ENCODE measurements at regions not wholly inside any gene's neighbourhood (a gene's known extent, or its start where the extent isn't known, plus 50 kb on each side); places are given as distances from the start of the nearest gene placed in this dataset.

DNA sequence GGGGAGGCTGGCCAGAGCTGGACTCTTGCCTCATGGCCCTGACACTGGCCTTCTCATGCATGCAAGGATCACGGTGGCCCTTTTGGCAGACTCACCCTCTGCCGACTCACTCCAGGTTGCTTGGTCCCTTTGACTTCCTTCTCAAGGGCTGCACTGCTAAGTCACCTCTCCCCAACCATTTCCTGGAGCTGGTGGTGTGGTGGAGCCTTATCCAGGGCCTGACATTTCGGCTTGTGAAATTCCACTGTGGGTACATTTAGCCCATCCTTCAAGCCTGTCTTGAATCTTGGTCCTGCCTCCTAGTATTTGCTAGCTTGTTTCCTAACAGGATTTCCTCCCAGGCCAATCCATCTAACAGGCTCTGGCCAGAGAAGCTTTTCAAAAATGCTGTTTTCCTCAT lies 52.6 kb upstream of the JUN start:
- TF ChIP-seq POLR2AphosphoS5 (IDR thresholded peaks at IDR 0.05; ENCODE audit: low read depth, low read length) (no peak), TAF1 (IDR thresholded peaks at IDR 0.05; ENCODE audit: borderline replicate concordance, insufficient read depth, low read length) (no peak), SIN3A (IDR thresholded peaks at IDR 0.05; ENCODE audit: borderline replicate concordance, insufficient read depth, low read length) (no peak), FOXP2 (optimal IDR thresholded peaks at IDR 0.05; ENCODE audit: borderline replicate concordance, extremely low read depth, extremely low read length, insufficient read depth) (no peak)
- TF ChIP-seq, protein P1, sequence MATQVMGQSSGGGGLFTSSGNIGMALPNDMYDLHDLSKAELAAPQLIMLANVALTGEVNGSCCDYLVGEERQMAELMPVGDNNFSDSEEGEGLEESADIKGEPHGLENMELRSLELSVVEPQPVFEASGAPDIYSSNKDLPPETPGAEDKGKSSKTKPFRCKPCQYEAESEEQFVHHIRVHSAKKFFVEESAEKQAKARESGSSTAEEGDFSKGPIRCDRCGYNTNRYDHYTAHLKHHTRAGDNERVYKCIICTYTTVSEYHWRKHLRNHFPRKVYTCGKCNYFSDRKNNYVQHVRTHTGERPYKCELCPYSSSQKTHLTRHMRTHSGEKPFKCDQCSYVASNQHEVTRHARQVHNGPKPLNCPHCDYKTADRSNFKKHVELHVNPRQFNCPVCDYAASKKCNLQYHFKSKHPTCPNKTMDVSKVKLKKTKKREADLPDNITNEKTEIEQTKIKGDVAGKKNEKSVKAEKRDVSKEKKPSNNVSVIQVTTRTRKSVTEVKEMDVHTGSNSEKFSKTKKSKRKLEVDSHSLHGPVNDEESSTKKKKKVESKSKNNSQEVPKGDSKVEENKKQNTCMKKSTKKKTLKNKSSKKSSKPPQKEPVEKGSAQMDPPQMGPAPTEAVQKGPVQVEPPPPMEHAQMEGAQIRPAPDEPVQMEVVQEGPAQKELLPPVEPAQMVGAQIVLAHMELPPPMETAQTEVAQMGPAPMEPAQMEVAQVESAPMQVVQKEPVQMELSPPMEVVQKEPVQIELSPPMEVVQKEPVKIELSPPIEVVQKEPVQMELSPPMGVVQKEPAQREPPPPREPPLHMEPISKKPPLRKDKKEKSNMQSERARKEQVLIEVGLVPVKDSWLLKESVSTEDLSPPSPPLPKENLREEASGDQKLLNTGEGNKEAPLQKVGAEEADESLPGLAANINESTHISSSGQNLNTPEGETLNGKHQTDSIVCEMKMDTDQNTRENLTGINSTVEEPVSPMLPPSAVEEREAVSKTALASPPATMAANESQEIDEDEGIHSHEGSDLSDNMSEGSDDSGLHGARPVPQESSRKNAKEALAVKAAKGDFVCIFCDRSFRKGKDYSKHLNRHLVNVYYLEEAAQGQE (IDR thresholded peaks at IDR 0.05; ENCODE audit: insufficient read depth in 1 of 2, low read depth in 2 of 2, low read length in 2 of 2), result no peak

DNA sequence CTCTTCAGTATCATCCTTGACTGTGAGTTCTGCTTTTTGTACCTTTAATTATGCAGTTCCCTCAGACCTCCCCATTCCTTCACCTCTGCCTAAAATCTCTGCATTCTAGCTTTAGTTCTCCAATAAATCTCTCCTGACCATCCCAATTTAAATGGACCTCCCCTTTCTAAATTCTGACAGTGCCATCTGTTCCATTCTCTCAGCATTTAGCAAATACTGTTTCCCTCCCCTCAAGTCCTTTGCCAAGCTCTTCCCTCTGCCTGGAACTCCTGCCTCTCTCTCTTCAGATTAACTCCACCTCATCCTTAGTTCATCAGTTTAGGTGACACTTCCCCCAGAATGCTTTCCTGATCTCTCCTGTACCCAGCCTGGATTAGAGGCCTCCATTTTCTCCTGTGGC lies 54.0 kb upstream of the JUN start:
- TF ChIP-seq, protein P1 (IDR thresholded peaks at IDR 0.05; ENCODE audit: insufficient read depth in 1 of 2, low read depth in 2 of 2, low read length in 2 of 2), result no peak
- TF ChIP-seq TAF1 (IDR thresholded peaks at IDR 0.05; ENCODE audit: borderline replicate concordance, insufficient read depth, low read length) (no peak), SIN3A (IDR thresholded peaks at IDR 0.05; ENCODE audit: borderline replicate concordance, insufficient read depth, low read length) (no peak), POLR2AphosphoS5 (IDR thresholded peaks at IDR 0.05; ENCODE audit: low read depth, low read length) (no peak), FOXP2 (optimal IDR thresholded peaks at IDR 0.05; ENCODE audit: borderline replicate concordance, extremely low read depth, extremely low read length, insufficient read depth) (no peak)

DNA sequence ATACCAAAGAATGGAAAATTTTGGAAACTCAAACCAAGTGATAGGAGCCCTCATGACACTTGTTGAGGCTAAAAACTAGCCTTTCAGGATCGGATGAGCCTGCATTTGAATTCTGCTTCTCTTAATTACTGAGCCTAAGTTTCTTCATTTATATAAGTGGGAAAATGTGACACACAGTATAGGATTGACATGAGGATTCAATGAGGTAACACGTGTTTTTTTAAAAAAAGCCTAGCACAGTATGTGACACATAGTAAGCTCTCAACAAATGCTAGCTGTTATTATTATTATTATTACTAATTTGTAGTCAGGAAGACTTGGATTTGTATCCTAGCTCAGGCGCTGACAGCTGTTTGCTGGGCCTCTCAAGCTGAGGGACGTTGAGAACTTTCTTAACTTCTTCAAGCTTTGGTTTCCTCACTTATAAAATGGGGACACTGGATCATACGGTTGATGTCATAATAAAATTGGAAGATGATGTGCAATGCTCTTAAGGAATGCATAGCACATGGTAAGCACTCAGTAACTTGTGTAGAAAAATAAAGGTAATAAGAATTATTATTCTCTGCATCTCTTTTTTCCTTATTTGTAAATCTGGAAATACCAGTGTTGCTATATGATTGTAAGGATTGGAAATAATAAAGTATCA lies 55.4 kb upstream of the JUN start:
- TF ChIP-seq SIN3A (IDR thresholded peaks at IDR 0.05; ENCODE audit: borderline replicate concordance, insufficient read depth, low read length) (no peak), POLR2AphosphoS5 (IDR thresholded peaks at IDR 0.05; ENCODE audit: low read depth, low read length) (no peak), FOXP2 (optimal IDR thresholded peaks at IDR 0.05; ENCODE audit: borderline replicate concordance, extremely low read depth, extremely low read length, insufficient read depth) (no peak), TAF1 (IDR thresholded peaks at IDR 0.05; ENCODE audit: borderline replicate concordance, insufficient read depth, low read length) (no peak)
- TF ChIP-seq, protein P1 (IDR thresholded peaks at IDR 0.05; ENCODE audit: insufficient read depth in 1 of 2, low read depth in 2 of 2, low read length in 2 of 2), result no peak

DNA sequence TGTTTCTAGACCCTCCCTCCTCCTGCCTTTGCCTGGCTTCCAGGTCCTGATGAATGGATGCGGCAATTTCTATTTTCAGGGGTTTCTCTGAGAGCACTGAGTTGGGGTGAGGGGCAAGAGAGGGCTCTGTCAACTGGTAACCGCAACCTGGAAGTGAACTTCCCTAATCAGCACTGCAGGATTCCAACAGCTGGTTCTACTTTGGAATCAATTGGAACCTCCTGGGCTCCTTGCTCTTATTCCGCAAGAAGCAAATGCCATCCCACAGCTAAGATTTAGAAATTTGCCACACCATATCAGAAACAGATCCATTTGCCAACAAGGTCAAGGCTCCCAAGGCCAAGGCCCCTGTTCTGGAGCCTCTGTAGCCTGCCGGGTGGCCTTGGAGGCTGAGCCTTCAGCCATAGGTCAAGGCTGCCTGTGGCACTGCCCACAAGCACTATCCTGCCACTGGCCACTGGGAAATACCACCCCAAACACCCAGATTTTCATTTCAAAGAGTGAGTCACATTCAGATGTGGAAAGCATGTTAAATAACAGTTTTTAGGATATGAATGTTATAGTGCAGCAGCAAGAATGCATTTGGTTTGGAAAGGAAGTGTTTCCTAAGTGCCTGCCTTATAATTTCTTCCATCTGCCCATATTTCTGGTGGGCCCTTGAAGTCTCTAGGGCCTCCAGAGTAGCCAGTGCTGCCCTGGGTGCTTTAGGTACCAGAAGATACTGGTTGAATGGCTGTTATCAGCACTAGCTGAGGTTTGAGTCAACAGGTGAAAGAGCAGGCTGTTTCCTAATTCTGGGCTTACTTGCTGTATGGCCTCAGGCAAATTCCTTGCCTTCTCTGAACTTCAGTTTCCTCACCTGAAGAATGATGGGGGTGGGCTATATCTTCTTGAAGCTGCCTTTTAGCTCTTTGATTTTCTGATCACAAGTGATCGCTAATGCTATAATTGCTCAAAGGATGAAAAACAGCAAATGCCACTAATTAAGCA lies 56.3 kb upstream of the JUN start:
- TF ChIP-seq TAF1 (IDR thresholded peaks at IDR 0.05; ENCODE audit: borderline replicate concordance, insufficient read depth, low read length), result no peak
- TF ChIP-seq, protein P1 (IDR thresholded peaks at IDR 0.05; ENCODE audit: insufficient read depth in 1 of 2, low read depth in 2 of 2, low read length in 2 of 2), result no peak

Measured in PFSK-1 (cell line).